WTC11 (cell line): ENCODE measurements at regions not wholly inside any gene's neighbourhood (a gene's known extent, or its start where the extent isn't known, plus 50 kb on each side); places are given as distances from the start of the nearest gene placed in this dataset.

Experiments used
- ATAC-seq: fragments of 200-7000 bp; cut with Tn5 transposase; 2 replicates; pipeline ENCODE4 v1.10.0; 2021; ENCODE audit warnings: mild to moderate bottlenecking, moderate library complexity
- CTCF ChIA-PET: fragments of 300-600 bp; sonication (Branson Sonifier 250); formaldehyde crosslinking; loops from one replicate; lab custom pipeline; 2021; ENCODE audit warnings: antibody characterized with exemption; lab: Charles Lee
- POLR2A ChIA-PET: fragments of 350-600 bp; sonication (Branson Sonifier 250); formaldehyde crosslinking; loops from one replicate; lab custom pipeline; 2021; ENCODE audit warnings: antibody characterized with exemption; lab: Charles Lee
- DNase-seq: peaks from one replicate; pipeline ENCODE4 v3.0.0; 2021; ENCODE audit warnings: low spot score
- H3K27ac Mint-ChIP-seq: 2 replicates; pipeline ENCODE4 v1.8.0; 2021; ENCODE audit warnings: mixed read lengths
- H3K27me3 Mint-ChIP-seq: 2 replicates; pipeline ENCODE4 v1.8.0; 2021; ENCODE audit warnings: low read depth, mild to moderate bottlenecking, moderate library complexity, mixed read lengths
- H3K36me3 Mint-ChIP-seq: 2 replicates; pipeline ENCODE4 v1.8.0; 2021; ENCODE audit warnings: mixed read lengths
- H3K4me1 Mint-ChIP-seq: 2 replicates; pipeline ENCODE4 v1.8.0; 2022; ENCODE audit warnings: mixed read lengths
- H3K4me3 Mint-ChIP-seq: 2 replicates; pipeline ENCODE4 v1.8.0; 2021; ENCODE audit warnings: mild to moderate bottlenecking, moderate library complexity, mixed read lengths
- H3K9me3 Mint-ChIP-seq: 2 replicates; pipeline ENCODE4 v1.8.0; 2021; ENCODE audit warnings: mixed read lengths
- AFF4 ChIP-seq: sonication (generic); formaldehyde crosslinking; IDR thresholded peaks from 2 replicates; pipeline ENCODE4 v1.8.1; 2023; ENCODE audit warnings: mild to moderate bottlenecking, missing genetic modification reagents, borderline replicate concordance
- CTCF ChIP-seq: fragments of 200-600 bp; IDR thresholded peaks from 2 replicates; pipeline ENCODE4 v1.8.0; 2022; ENCODE audit warnings: antibody characterized with exemption
- ESRRA ChIP-seq: sonication (generic); formaldehyde crosslinking; IDR thresholded peaks from 2 replicates; pipeline ENCODE4 v1.8.1; 2022; ENCODE audit warnings: mild to moderate bottlenecking, missing genetic modification reagents, borderline replicate concordance
- JAZF1 ChIP-seq: fragments of 250-450 bp; sonication (Bioruptor Pico); IDR thresholded peaks from 2 replicates; pipeline ENCODE4 v1.9.0; 2021; ENCODE audit warnings: moderate library complexity, mild to moderate bottlenecking, inconsistent platforms
- MYBL2 ChIP-seq: sonication (generic); formaldehyde crosslinking; IDR thresholded peaks from 2 replicates; pipeline ENCODE4 v1.8.1; 2023; ENCODE audit warnings: mild to moderate bottlenecking, moderate library complexity, missing genetic modification reagents
- NR2C2 ChIP-seq: sonication (generic); formaldehyde crosslinking; IDR thresholded peaks from 2 replicates; pipeline ENCODE4 v1.8.0; 2022; ENCODE audit warnings: mild to moderate bottlenecking, missing genetic modification reagents
- PRDM15 ChIP-seq: sonication (generic); formaldehyde crosslinking; IDR thresholded peaks from 2 replicates; pipeline ENCODE4 v1.8.0; 2022; ENCODE audit warnings: missing genetic modification reagents
- PRRX2 ChIP-seq: fragments of 250-450 bp; sonication (Bioruptor Pico); IDR thresholded peaks from 2 replicates; pipeline ENCODE4 v1.8.0; 2021; ENCODE audit warnings: mild to moderate bottlenecking
- RELA ChIP-seq: sonication (generic); formaldehyde crosslinking; IDR thresholded peaks from 2 replicates; pipeline ENCODE4 v1.8.1; 2022; ENCODE audit warnings: missing genetic modification reagents, mild to moderate bottlenecking, borderline replicate concordance
- RORB ChIP-seq: fragments of 250-450 bp; sonication (Bioruptor Pico); IDR thresholded peaks from 2 replicates; pipeline ENCODE4 v1.9.0; 2021; ENCODE audit warnings: mild to moderate bottlenecking
- TCF7 ChIP-seq: sonication (generic); formaldehyde crosslinking; IDR thresholded peaks from 2 replicates; pipeline ENCODE4 v1.8.0; 2022; ENCODE audit warnings: mild to moderate bottlenecking, low read depth, missing genetic modification reagents, moderate library complexity
- TEAD4 ChIP-seq: sonication (generic); formaldehyde crosslinking; IDR thresholded peaks from 2 replicates; pipeline ENCODE4 v1.8.0; 2022; ENCODE audit warnings: mild to moderate bottlenecking, missing genetic modification reagents
- ZNF121 ChIP-seq: sonication (generic); formaldehyde crosslinking; IDR thresholded peaks from 2 replicates; pipeline ENCODE4 v1.8.0; 2023; ENCODE audit warnings: missing genetic modification reagents
- ZNF232 ChIP-seq: sonication (generic); formaldehyde crosslinking; IDR thresholded peaks from 2 replicates; pipeline ENCODE4 v1.8.0; 2022; ENCODE audit warnings: mild to moderate bottlenecking, missing genetic modification reagents
- ZNF532 ChIP-seq: fragments of 250-450 bp; sonication (Bioruptor Pico); IDR thresholded peaks from 2 replicates; pipeline ENCODE4 v1.9.0; 2021; ENCODE audit warnings: mild to moderate bottlenecking, borderline replicate concordance
- TF ChIP-seq, protein P1 (sequence below): sonication (generic); formaldehyde crosslinking; IDR thresholded peaks from 2 replicates; pipeline ENCODE4 v1.8.0; 2022; ENCODE audit warnings: mild to moderate bottlenecking, missing genetic modification reagents
- TF ChIP-seq, protein P2 (sequence below): sonication (generic); formaldehyde crosslinking; conservative IDR thresholded peaks from 2 replicates; pipeline ENCODE4 v1.8.1; 2022; ENCODE audit warnings: mild to moderate bottlenecking, missing genetic modification reagents

GRCh38 chr10:33492701-33493345 is 158.4 kb upstream of the NRP1 start:
- no peaks in the 10 kb centered on the region for H3K36me3 Mint-ChIP-seq
- TF ChIP-seq TCF7 (CRISPR knock-in tag) (no peak), ZNF121 (CRISPR knock-in tag) (no peak), RORB (CRISPR knock-in tag) (no peak), CTCF (no peak), MYBL2 (CRISPR knock-in tag) (no peak), NR2C2 (CRISPR knock-in tag) (no peak), TEAD4 (CRISPR knock-in tag) (no peak), PRRX2 (no peak), ZNF532 (CRISPR knock-in tag) (no peak), RELA (CRISPR knock-in tag) (no peak), AFF4 (CRISPR knock-in tag) (no peak), JAZF1 (CRISPR knock-in tag) (no peak), PRDM15 (no peak), ZNF232 (CRISPR knock-in tag) (no peak), ESRRA (CRISPR knock-in tag) (no peak)
- TF ChIP-seq, protein P1, sequence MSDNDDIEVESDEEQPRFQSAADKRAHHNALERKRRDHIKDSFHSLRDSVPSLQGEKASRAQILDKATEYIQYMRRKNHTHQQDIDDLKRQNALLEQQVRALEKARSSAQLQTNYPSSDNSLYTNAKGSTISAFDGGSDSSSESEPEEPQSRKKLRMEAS = no peak
- TF ChIP-seq, protein P2, sequence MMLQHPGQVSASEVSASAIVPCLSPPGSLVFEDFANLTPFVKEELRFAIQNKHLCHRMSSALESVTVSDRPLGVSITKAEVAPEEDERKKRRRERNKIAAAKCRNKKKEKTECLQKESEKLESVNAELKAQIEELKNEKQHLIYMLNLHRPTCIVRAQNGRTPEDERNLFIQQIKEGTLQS (CRISPR knock-in tag) = no peak
- peaks cover 2% of the 10 kb centered on the region for H3K27me3 Mint-ChIP-seq
- no peaks in the 10 kb centered on the region for H3K9me3 Mint-ChIP-seq
- ATAC-seq (no peak), DNase-seq (no peak)
- H3K4me1 Mint-ChIP-seq = peaks cover 6% of the 10 kb centered on the region
- ChIA-PET POLR2A (no interaction called here), CTCF (no interaction called here)
- no peak overlapping the region for H3K4me3 Mint-ChIP-seq
- no peak overlapping the region for H3K27ac Mint-ChIP-seq
